K562 (cell line): ENCODE measurements at regions not wholly inside any gene's neighbourhood (a gene's known extent, or its start where the extent isn't known, plus 50 kb on each side); places are given as distances from the start of the nearest gene placed in this dataset.

Experiments used
- ATAC-seq: fragments of 200-7000 bp; cut with Tn5 transposase; 3 replicates; pipeline ENCODE4 v1.9.1; 2020; ENCODE audit warnings: moderate library complexity
- BruUV-seq: library from RNA; stranded (reverse); fragments of 400-500 nt; replicated peaks from 2 replicates; lab custom pipeline; 2021; lab: Mats Ljungman, UMichigan
- CTCF ChIA-PET: fragments of 300-600 bp; formaldehyde crosslinking; extraction: SDS; loops from one replicate; lab custom pipeline; 2021; ENCODE audit warnings: low intra/inter-chr PET ratio; lab: Yijun Ruan, JAX
- POLR2A ChIA-PET: fragments of 300-600, 350-650 bp; sonication (Branson Sonifier 250); formaldehyde crosslinking; extraction: SDS; loops from one replicate; lab custom pipeline; 2021; ENCODE audit warnings: antibody characterized with exemption, inconsistent platforms; lab: Yijun Ruan, JAX
- DNase-seq, 4 experiments: peaks; one replicate each; pipeline versions ENCODE4 v3.0.0 to v3.0.0-alpha.2; 2011 to 2018; ENCODE audit warnings: low spot score in 3 of 4, mixed read lengths in 3 of 4; ENCODE audit errors: extremely low read depth in 1 of 4
- FAIRE-seq: peaks from 2 replicates; lab custom pipeline; 2011; peaks lifted over from hg19 to GRCh38; lab: Jason Lieb, UNC
- H2AFZ ChIP-seq: 2 replicates; pipeline ENCODE4 v1.6.0; 2011; ENCODE audit warnings: low read depth, low read length, control low read depth, inconsistent platforms
- H3K27ac ChIP-seq: fragments of 200-600 bp; 3 replicates; pipeline ENCODE4 v1.8.0; 2011; ENCODE audit warnings: low read depth, mild to moderate bottlenecking, control low read depth, inconsistent platforms, low read length, moderate library complexity, mixed read lengths; ENCODE audit errors: extremely low read depth
- H3K27me3 ChIP-seq, 2 experiments: fragments of 300-600 bp in 1 of 2; 2 replicates in 1 of 2; 3 replicates in 1 of 2; pipeline versions ENCODE4 v1.6.0 to v1.8.0; 2011; ENCODE audit warnings: inconsistent platforms in 2 of 2, low read length in 2 of 2, mild to moderate bottlenecking in 1 of 2, mixed read lengths in 1 of 2, moderate library complexity in 1 of 2; ENCODE audit not compliant: control insufficient read depth in 2 of 2, insufficient read depth in 2 of 2
- H3K36me3 ChIP-seq: fragments of 300-600 bp; 3 replicates; pipeline ENCODE4 v1.8.0; 2011; ENCODE audit warnings: mild to moderate bottlenecking, low read length, inconsistent platforms; ENCODE audit not compliant: control insufficient read depth, insufficient read depth
- H3K4me1 ChIP-seq, 2 experiments: fragments of 200-600 bp in 1 of 2; replicated peaks in 1 of 2; 2 replicates in 1 of 2; 3 replicates in 1 of 2; pipeline versions ENCODE4 v1.5.1 to v1.8.0; 2011; ENCODE audit warnings: inconsistent platforms in 2 of 2, low read length in 2 of 2, mild to moderate bottlenecking in 1 of 2, mixed read lengths in 1 of 2, moderate library complexity in 1 of 2; ENCODE audit not compliant: control insufficient read depth in 2 of 2, insufficient read depth in 2 of 2
- H3K4me2 ChIP-seq: 2 replicates; pipeline ENCODE4 v1.6.1; 2011; ENCODE audit warnings: low read length, control low read depth, inconsistent platforms, mixed read lengths; ENCODE audit not compliant: insufficient read depth
- H3K4me3 ChIP-seq: fragments of 200-600 bp; sonication (generic), shearing (Covaris generic); 2 replicates; pipeline ENCODE4 v1.5.1; 2016; ENCODE audit warnings: control low read depth, inconsistent platforms
- H3K79me2 ChIP-seq: fragments of 200-600 bp; 3 replicates; pipeline ENCODE4 v1.8.0; 2011; ENCODE audit warnings: low read length, inconsistent platforms; ENCODE audit not compliant: control insufficient read depth, insufficient read depth
- H3K9ac ChIP-seq, 2 experiments: 2 replicates each; pipeline versions ENCODE4 v1.6.0 to v1.6.1; 2011; ENCODE audit warnings: low read depth in 2 of 2, low read length in 2 of 2, control low read depth in 1 of 2, inconsistent platforms in 1 of 2, mild to moderate bottlenecking in 1 of 2, mixed read lengths in 1 of 2; ENCODE audit not compliant: insufficient read depth in 1 of 2
- H3K9me1 ChIP-seq: one replicate; pipeline ENCODE4 v1.6.0; 2011; ENCODE audit warnings: inconsistent platforms, mild to moderate bottlenecking, low read length, moderate library complexity; ENCODE audit not compliant: control insufficient read depth, insufficient read depth
- H3K9me3 ChIP-seq: replicated peaks from 2 replicates; pipeline ENCODE4 v1.5.1; 2011; ENCODE audit warnings: low read depth, low read length, inconsistent platforms; ENCODE audit not compliant: control insufficient read depth, insufficient read depth
- H4K20me1 ChIP-seq: replicated peaks from 2 replicates; pipeline ENCODE4 v1.6.1; 2011; ENCODE audit warnings: low read length, inconsistent platforms, mixed read lengths; ENCODE audit not compliant: control insufficient read depth, insufficient read depth
- BHLHE40 ChIP-seq: IDR thresholded peaks from 2 replicates; pipeline ENCODE4 v1.6.1; 2011; ENCODE audit warnings: low read length, improper control_type of control experiment
- BRF1 ChIP-seq: IDR thresholded peaks from 3 replicates; pipeline ENCODE4 v1.6.1; 2011; ENCODE audit warnings: borderline replicate concordance, mild to moderate bottlenecking; ENCODE audit not compliant: insufficient read length; ENCODE audit errors: extremely low read depth
- HIVEP1 ChIP-seq: fragments of 250-450 bp; sonication (Bioruptor Pico); IDR thresholded peaks from 2 replicates; pipeline ENCODE4 v1.4.0; 2020; ENCODE audit warnings: mild to moderate bottlenecking
- MCM5 ChIP-seq: fragments of 450-650 bp; IDR thresholded peaks from 2 replicates; pipeline ENCODE4 v1.6.1; 2016; ENCODE audit warnings: low read depth
- MECOM ChIP-seq: fragments of 250-450 bp; sonication (Bioruptor Pico); IDR thresholded peaks from 2 replicates; pipeline ENCODE4 v1.8.0; 2022; ENCODE audit warnings: inconsistent platforms
- POLR2H ChIP-seq: IDR thresholded peaks from 2 replicates; pipeline ENCODE4 v1.6.1; 2016; ENCODE audit warnings: missing genetic modification characterization, low read depth, mild to moderate bottlenecking, control low read depth, missing compliant biosample characterization, moderate library complexity
- RFX5 ChIP-seq: IDR thresholded peaks from 2 replicates; pipeline ENCODE4 v1.6.1; 2011; ENCODE audit warnings: low read depth, mild to moderate bottlenecking, improper control_type of control experiment, low read length
- ZBTB8A ChIP-seq: fragments of 450-650 bp; IDR thresholded peaks from 2 replicates; pipeline ENCODE4 v1.6.1; 2018; ENCODE audit warnings: mild to moderate bottlenecking, moderate library complexity; ENCODE audit not compliant: partially characterized antibody
- ZFP30 ChIP-seq: fragments of 250-450 bp; sonication (Bioruptor Pico); IDR thresholded peaks from 2 replicates; pipeline ENCODE4 v1.8.0; 2022; ENCODE audit warnings: moderate library complexity, mild to moderate bottlenecking, inconsistent platforms, borderline replicate concordance
- ZNF274 ChIP-seq: IDR thresholded peaks from 2 replicates; pipeline ENCODE4 v1.6.1; 2011; ENCODE audit warnings: low read depth, mild to moderate bottlenecking, low read length, moderate library complexity, borderline replicate concordance
- ZNF445 ChIP-seq: fragments of 250-450 bp; sonication (Bioruptor Pico); IDR thresholded peaks from 2 replicates; pipeline ENCODE4 v1.4.0; 2020; ENCODE audit warnings: low read depth, mild to moderate bottlenecking, moderate library complexity
- WGBS: fragments of 100-300 bp; shearing (Covaris generic); methylation state at CpG from one replicate; pipeline ENCODE4 v1.1.6; 2016; ENCODE audit warnings: low coverage, mixed read lengths; ENCODE audit not compliant: insufficient coverage; ENCODE audit errors: missing lambda C conversion rate; 5-methylcytosine and 5-hydroxymethylcytosine counted together
- in situ Hi-C: fragments of 300-500 bp; cut with MboI; formaldehyde crosslinking; loops from 4 replicates; pipeline ENCODE4 v1.15.0; 2018; ENCODE audit warnings: inconsistent platforms, mixed read lengths
- intact Hi-C: fragments of 100-400 bp; cut with micrococcal nuclease; formaldehyde crosslinking; loops from 2 replicates; pipeline ENCODE4 v1.14.2; 2022
- TF ChIP-seq, protein P1 (sequence below): IDR thresholded peaks from 3 replicates; pipeline ENCODE4 v1.6.1; 2011; ENCODE audit warnings: borderline replicate concordance, mild to moderate bottlenecking, moderate library complexity; ENCODE audit not compliant: insufficient read length; ENCODE audit errors: extremely low read depth
- TF ChIP-seq, protein P2 (sequence below): fragments of 250-450 bp; sonication (Bioruptor Pico); IDR thresholded peaks from 2 replicates; pipeline ENCODE4 v1.5.0; 2022; ENCODE audit warnings: mild to moderate bottlenecking
- TF ChIP-seq, protein P3 (sequence below): fragments of 200-400 bp; formaldehyde crosslinking; IDR thresholded peaks from 2 replicates; pipeline ENCODE4 v1.6.1; 2017; ENCODE audit warnings: mild to moderate bottlenecking, low read depth, low read length, moderate library complexity
- TF ChIP-seq, protein P4 (sequence below), 2 experiments: fragments of 450-650 bp in 1 of 2; sonication (generic) in 1 of 2; formaldehyde crosslinking in 1 of 2; IDR thresholded peaks in 1 of 2; conservative IDR thresholded peaks in 1 of 2; 2 replicates each; pipeline versions ENCODE4 v1.6.1 to v1.8.1; 2016 to 2023; ENCODE audit warnings: mild to moderate bottlenecking in 2 of 2, moderate library complexity in 2 of 2, inconsistent platforms in 1 of 2, missing genetic modification reagents in 1 of 2

DNA sequence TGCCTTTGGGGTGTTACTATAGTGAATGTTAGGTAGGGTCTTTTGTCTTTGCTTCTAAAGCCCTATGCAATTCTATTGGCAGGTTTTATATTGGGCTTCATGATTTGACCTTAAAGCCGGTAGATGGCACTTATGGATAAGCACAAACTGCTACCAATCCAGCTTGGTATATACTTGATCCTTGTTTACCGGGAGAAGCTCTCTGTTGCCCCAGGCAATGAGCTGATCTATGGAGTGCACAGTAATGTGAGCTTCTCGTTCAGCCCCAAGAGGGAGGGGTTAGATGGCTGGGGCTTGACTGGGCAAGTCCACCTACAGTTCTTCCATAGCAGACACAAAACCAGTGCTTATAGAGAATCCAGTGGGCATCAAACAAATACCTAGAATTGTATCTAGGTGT lies 287.2 kb upstream of the CT83 start:
- no peaks in the 10 kb centered on the region for H3K9me1 ChIP-seq
- POLR2A ChIA-PET: no interaction called here
- TF ChIP-seq MCM5 (no peak), ZNF445 (no peak), BHLHE40 (no peak), HIVEP1 (CRISPR knock-in tag) (no peak), BRF1 (no peak), ZBTB8A (no peak), RFX5 (no peak), MECOM (CRISPR knock-in tag) (no peak), POLR2H (tag) (no peak), ZFP30 (CRISPR knock-in tag) (no peak), ZNF274 (no peak)
- TF ChIP-seq, protein P1, sequence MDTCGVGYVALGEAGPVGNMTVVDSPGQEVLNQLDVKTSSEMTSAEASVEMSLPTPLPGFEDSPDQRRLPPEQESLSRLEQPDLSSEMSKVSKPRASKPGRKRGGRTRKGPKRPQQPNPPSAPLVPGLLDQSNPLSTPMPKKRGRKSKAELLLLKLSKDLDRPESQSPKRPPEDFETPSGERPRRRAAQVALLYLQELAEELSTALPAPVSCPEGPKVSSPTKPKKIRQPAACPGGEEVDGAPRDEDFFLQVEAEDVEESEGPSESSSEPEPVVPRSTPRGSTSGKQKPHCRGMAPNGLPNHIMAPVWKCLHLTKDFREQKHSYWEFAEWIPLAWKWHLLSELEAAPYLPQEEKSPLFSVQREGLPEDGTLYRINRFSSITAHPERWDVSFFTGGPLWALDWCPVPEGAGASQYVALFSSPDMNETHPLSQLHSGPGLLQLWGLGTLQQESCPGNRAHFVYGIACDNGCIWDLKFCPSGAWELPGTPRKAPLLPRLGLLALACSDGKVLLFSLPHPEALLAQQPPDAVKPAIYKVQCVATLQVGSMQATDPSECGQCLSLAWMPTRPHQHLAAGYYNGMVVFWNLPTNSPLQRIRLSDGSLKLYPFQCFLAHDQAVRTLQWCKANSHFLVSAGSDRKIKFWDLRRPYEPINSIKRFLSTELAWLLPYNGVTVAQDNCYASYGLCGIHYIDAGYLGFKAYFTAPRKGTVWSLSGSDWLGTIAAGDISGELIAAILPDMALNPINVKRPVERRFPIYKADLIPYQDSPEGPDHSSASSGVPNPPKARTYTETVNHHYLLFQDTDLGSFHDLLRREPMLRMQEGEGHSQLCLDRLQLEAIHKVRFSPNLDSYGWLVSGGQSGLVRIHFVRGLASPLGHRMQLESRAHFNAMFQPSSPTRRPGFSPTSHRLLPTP: no peak
- TF ChIP-seq, protein P2, sequence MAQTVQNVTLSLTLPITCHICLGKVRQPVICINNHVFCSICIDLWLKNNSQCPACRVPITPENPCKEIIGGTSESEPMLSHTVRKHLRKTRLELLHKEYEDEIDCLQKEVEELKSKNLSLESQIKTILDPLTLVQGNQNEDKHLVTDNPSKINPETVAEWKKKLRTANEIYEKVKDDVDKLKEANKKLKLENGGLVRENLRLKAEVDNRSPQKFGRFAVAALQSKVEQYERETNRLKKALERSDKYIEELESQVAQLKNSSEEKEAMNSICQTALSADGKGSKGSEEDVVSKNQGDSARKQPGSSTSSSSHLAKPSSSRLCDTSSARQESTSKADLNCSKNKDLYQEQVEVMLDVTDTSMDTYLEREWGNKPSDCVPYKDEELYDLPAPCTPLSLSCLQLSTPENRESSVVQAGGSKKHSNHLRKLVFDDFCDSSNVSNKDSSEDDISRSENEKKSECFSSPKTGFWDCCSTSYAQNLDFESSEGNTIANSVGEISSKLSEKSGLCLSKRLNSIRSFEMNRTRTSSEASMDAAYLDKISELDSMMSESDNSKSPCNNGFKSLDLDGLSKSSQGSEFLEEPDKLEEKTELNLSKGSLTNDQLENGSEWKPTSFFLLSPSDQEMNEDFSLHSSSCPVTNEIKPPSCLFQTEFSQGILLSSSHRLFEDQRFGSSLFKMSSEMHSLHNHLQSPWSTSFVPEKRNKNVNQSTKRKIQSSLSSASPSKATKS: no peak
- TF ChIP-seq, protein P3, sequence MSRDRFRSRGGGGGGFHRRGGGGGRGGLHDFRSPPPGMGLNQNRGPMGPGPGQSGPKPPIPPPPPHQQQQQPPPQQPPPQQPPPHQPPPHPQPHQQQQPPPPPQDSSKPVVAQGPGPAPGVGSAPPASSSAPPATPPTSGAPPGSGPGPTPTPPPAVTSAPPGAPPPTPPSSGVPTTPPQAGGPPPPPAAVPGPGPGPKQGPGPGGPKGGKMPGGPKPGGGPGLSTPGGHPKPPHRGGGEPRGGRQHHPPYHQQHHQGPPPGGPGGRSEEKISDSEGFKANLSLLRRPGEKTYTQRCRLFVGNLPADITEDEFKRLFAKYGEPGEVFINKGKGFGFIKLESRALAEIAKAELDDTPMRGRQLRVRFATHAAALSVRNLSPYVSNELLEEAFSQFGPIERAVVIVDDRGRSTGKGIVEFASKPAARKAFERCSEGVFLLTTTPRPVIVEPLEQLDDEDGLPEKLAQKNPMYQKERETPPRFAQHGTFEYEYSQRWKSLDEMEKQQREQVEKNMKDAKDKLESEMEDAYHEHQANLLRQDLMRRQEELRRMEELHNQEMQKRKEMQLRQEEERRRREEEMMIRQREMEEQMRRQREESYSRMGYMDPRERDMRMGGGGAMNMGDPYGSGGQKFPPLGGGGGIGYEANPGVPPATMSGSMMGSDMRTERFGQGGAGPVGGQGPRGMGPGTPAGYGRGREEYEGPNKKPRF: no peak
- TF ChIP-seq, protein P4, sequence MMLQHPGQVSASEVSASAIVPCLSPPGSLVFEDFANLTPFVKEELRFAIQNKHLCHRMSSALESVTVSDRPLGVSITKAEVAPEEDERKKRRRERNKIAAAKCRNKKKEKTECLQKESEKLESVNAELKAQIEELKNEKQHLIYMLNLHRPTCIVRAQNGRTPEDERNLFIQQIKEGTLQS (IDR thresholded peaks at IDR 0.05): no peak
- TF ChIP-seq, protein P4 (CRISPR knock-in tag; conservative IDR thresholded peaks at IDR 0.05): no peak

More for the DNA sequence above, 287.2 kb upstream of the CT83 start:
- no peak for FAIRE-seq
- no peak overlapping the region for H3K27ac ChIP-seq
- no peaks in the 10 kb centered on the region for H3K36me3 ChIP-seq
- no peaks in the 10 kb centered on the region for H3K79me2 ChIP-seq
- no peak overlapping the region for H3K4me3 ChIP-seq
- H3K27me3 ChIP-seq: no peaks in the 10 kb centered on the region
- ATAC-seq: no peak
- H2AFZ ChIP-seq: no peak overlapping the region
- CTCF ChIA-PET: no interaction called here
- in situ Hi-C loops: no loop called here
- no peaks in the 10 kb centered on the region for H4K20me1 ChIP-seq
- WGBS: 0% methylated on average over 2 of the region's 3 CpGs
- intact Hi-C loops: no loop called here
- no peak overlapping the region for H3K9ac ChIP-seq
- no peak overlapping the region for H3K4me2 ChIP-seq
- BruUV-seq: no TSS peak
- no peak for DNase-seq
- H3K9me3 ChIP-seq: no peaks in the 10 kb centered on the region
- no peaks in the 10 kb centered on the region for H3K4me1 ChIP-seq
